Panc1 (cell line): ENCODE measurements at regions not wholly inside any gene's neighbourhood (a gene's known extent, or its start where the extent isn't known, plus 50 kb on each side); places are given as distances from the start of the nearest gene placed in this dataset.

Source experiments
- ATAC-seq: fragments of 200-7000 bp; cut with Tn5 transposase; 2 replicates; pipeline ENCODE4 v1.9.1; 2020; ENCODE audit warnings: mild to moderate bottlenecking, moderate library complexity
- BruUV-seq: library from RNA; stranded (reverse); fragments of 400-500 nt; replicated peaks from 2 replicates; lab custom pipeline; 2021; lab: Mats Ljungman, UMichigan
- CTCF ChIA-PET: fragments of 300-600 bp; sonication (Branson Sonifier 250); formaldehyde crosslinking; loops from one replicate; lab custom pipeline; 2022; ENCODE audit warnings: antibody characterized with exemption; lab: Charles Lee
- POLR2A ChIA-PET: fragments of 300-600 bp; sonication (Branson Sonifier 250); formaldehyde crosslinking; loops from one replicate; lab custom pipeline; 2022; ENCODE audit warnings: antibody characterized with exemption; lab: Charles Lee
- DNase-seq: peaks from one replicate; pipeline ENCODE4 v3.0.0-alpha.2; 2010; ENCODE audit warnings: low read depth, low spot score
- H3K27ac ChIP-seq: 2 replicates; pipeline ENCODE4 v1.5.1; 2011; ENCODE audit warnings: mild to moderate bottlenecking, low read length, inconsistent platforms
- H3K27me3 ChIP-seq: fragments of 200-500 bp; sonication (Bioruptor generic); 2 replicates; pipeline ENCODE4 v1.6.0; 2014; ENCODE audit warnings: low read length, inconsistent platforms; ENCODE audit not compliant: control insufficient read depth, insufficient read depth
- H3K36me3 ChIP-seq: fragments of 200-500 bp; sonication (Bioruptor generic); 2 replicates; pipeline ENCODE4 v1.5.1; 2014; ENCODE audit warnings: inconsistent platforms, mild to moderate bottlenecking, low read length, moderate library complexity; ENCODE audit not compliant: control insufficient read depth, insufficient read depth
- H3K4me1 ChIP-seq: 2 replicates; pipeline ENCODE4 v1.5.1; 2011; ENCODE audit warnings: inconsistent platforms, mild to moderate bottlenecking, low read length, moderate library complexity; ENCODE audit not compliant: control insufficient read depth, insufficient read depth
- H3K4me3 ChIP-seq, 2 experiments: 2 replicates each; pipeline ENCODE4 v1.5.1; 2011 to 2012; ENCODE audit warnings: low read depth in 2 of 2, low read length in 2 of 2, mild to moderate bottlenecking in 2 of 2, inconsistent platforms in 1 of 2, moderate library complexity in 1 of 2
- H3K9me3 ChIP-seq: fragments of 200-500 bp; sonication (Bioruptor generic); 2 replicates; pipeline ENCODE4 v1.5.1; 2014; ENCODE audit warnings: low read depth, mild to moderate bottlenecking, inconsistent platforms, low read length, moderate library complexity; ENCODE audit not compliant: control insufficient read depth, insufficient read depth
- CTCF ChIP-seq: fragments of 450-650 bp; IDR thresholded peaks from 2 replicates; pipeline ENCODE4 v1.5.1; 2017; ENCODE audit warnings: mild to moderate bottlenecking
- POLR2AphosphoS5 ChIP-seq: IDR thresholded peaks from 2 replicates; pipeline ENCODE4 v1.6.1; 2012; ENCODE audit warnings: mild to moderate bottlenecking, low read depth, low read length, moderate library complexity
- REST ChIP-seq, 2 experiments: IDR thresholded peaks; 2 replicates each; pipeline ENCODE4 v1.6.1; 2011 to 2012; ENCODE audit warnings: low read depth in 2 of 2, control low read depth in 1 of 2, low read length in 1 of 2, mild to moderate bottlenecking in 1 of 2, moderate library complexity in 1 of 2; ENCODE audit not compliant: insufficient read depth in 1 of 2
- SIN3A ChIP-seq: IDR thresholded peaks from 2 replicates; pipeline ENCODE4 v1.6.1; 2012; ENCODE audit warnings: low read depth, mild to moderate bottlenecking, low read length, moderate library complexity, borderline replicate concordance; ENCODE audit not compliant: insufficient read depth
- TCF7L2 ChIP-seq: IDR thresholded peaks from 2 replicates; pipeline ENCODE4 v1.6.1; 2011; ENCODE audit warnings: mild to moderate bottlenecking, low read depth, low read length, inconsistent platforms
- in situ Hi-C: cut with HindIII; loops from 2 replicates; pipeline ENCODE4 v1.10.0; 2016; ENCODE audit warnings: low sequenced_read_pairs, low pct_unique_long_range_greater_than_20kb
- intact Hi-C: fragments of 100-400 bp; cut with micrococcal nuclease; formaldehyde crosslinking; loops from one replicate; pipeline ENCODE4 v1.10.0; 2022; ENCODE audit not compliant: unreplicated experiment

GRCh38 chr2:183829931-183830330 is 705.7 kb downstream of the NUP35 start:
- Histone ChIP-seq H3K9me3 (no peaks in the 10 kb centered on the region), H3K36me3 (no peaks in the 10 kb centered on the region), H3K27ac (no peak overlapping the region), H3K4me1 (no peaks in the 10 kb centered on the region), H3K4me3 (no peak overlapping the region), H3K27me3 (no peaks in the 10 kb centered on the region)
- intact Hi-C loops, result no loop called here
- ATAC-seq (no peak), DNase-seq (no peak)
- BruUV-seq, result no TSS peak
- POLR2A ChIA-PET, result no interaction called here
- CTCF ChIA-PET, result no interaction called here
- in situ Hi-C loops, result no loop called here
- no peak for TF ChIP-seq TCF7L2
- no peak for TF ChIP-seq POLR2AphosphoS5
- no peak for TF ChIP-seq REST (IDR thresholded peaks at IDR 0.05; ENCODE audit: insufficient read depth in 1 of 2, low read depth in 2 of 2, low read length in 1 of 2)
- TF ChIP-seq SIN3A, result no peak

- POLR2A ChIA-PET, result no interaction called here
- ATAC-seq (no peak), DNase-seq (no peak)
- BruUV-seq, result no TSS peak
- Histone ChIP-seq H3K36me3 (no peaks in the 10 kb centered on the region), H3K27me3 (no peaks in the 10 kb centered on the region), H3K9me3 (no peaks in the 10 kb centered on the region), H3K4me3 (no peak overlapping the region), H3K4me1 (no peaks in the 10 kb centered on the region), H3K27ac (no peak overlapping the region)
- in situ Hi-C loops (no loop called here), intact Hi-C loops (no loop called here)
- CTCF ChIA-PET, result no interaction called here
- no peak for TF ChIP-seq REST (IDR thresholded peaks at IDR 0.05; ENCODE audit: insufficient read depth in 1 of 2, low read depth in 2 of 2, low read length in 1 of 2)
- no peak for TF ChIP-seq SIN3A
- no peak for TF ChIP-seq POLR2AphosphoS5
- TF ChIP-seq CTCF, result no peak
These were observed 712.9 kb downstream of the NUP35 start for GRCh38 chr2:183837157-183837556.
